GM23338 (cell line): ENCODE measurements at regions not wholly inside any gene's neighbourhood (a gene's known extent, or its start where the extent isn't known, plus 50 kb on each side); places are given as distances from the start of the nearest gene placed in this dataset.

Experiments used
- ATAC-seq: fragments of 200-7000 bp; cut with Tn5 transposase; 3 replicates; pipeline ENCODE4 v1.9.1; 2020
- DNase-seq: peaks from one replicate; pipeline ENCODE4 v3.0.0-alpha.2; 2015; ENCODE audit warnings: low spot score
- H2AFZ ChIP-seq: fragments of 200-600 bp; sonication (generic); 2 replicates; pipeline ENCODE4 v1.8.0; 2016; ENCODE audit warnings: antibody characterized with exemption, mild to moderate bottlenecking, moderate library complexity
- H3F3A ChIP-seq: fragments of 200-600 bp; sonication (generic); replicated peaks from 2 replicates; pipeline ENCODE4 v1.8.0; 2017; ENCODE audit warnings: antibody characterized with exemption, mixed run types, low read depth
- H3K27ac ChIP-seq: fragments of 200-600 bp; sonication (generic); 2 replicates; pipeline ENCODE4 v1.6.1; 2016; ENCODE audit warnings: low read depth
- H3K27me3 ChIP-seq: fragments of 200-600 bp; sonication (generic); 2 replicates; pipeline ENCODE4 v1.8.0; 2016; ENCODE audit warnings: mild to moderate bottlenecking, mixed run types, moderate library complexity; ENCODE audit not compliant: insufficient read depth
- H3K36me3 ChIP-seq: fragments of 200-600 bp; sonication (generic); 2 replicates; pipeline ENCODE4 v1.8.0; 2016; ENCODE audit warnings: mild to moderate bottlenecking; ENCODE audit not compliant: insufficient read depth
- H3K4me1 ChIP-seq: fragments of 200-600 bp; sonication (generic); 2 replicates; pipeline ENCODE4 v1.8.0; 2016; ENCODE audit warnings: mild to moderate bottlenecking, moderate library complexity; ENCODE audit not compliant: insufficient read depth
- H3K4me2 ChIP-seq: fragments of 200-600 bp; sonication (generic); 2 replicates; pipeline ENCODE4 v1.7.1; 2017; ENCODE audit warnings: mixed run types
- H3K4me3 ChIP-seq: fragments of 200-600 bp; sonication (generic); 2 replicates; pipeline ENCODE4 v1.6.1; 2016; ENCODE audit warnings: mixed run types
- H3K79me2 ChIP-seq: fragments of 200-600 bp; sonication (generic); replicated peaks from 2 replicates; pipeline ENCODE4 v1.8.0; 2017; ENCODE audit warnings: mild to moderate bottlenecking; ENCODE audit not compliant: insufficient read depth
- H3K9me2 ChIP-seq: fragments of 200-600 bp; sonication (generic); 2 replicates; pipeline ENCODE4 v1.8.0; 2017; ENCODE audit not compliant: insufficient read depth
- H4K20me1 ChIP-seq: fragments of 200-600 bp; sonication (generic); replicated peaks from 2 replicates; pipeline ENCODE4 v1.8.0; 2017; ENCODE audit warnings: mild to moderate bottlenecking; ENCODE audit not compliant: insufficient read depth
- H3K27ac Mint-ChIP-seq: 2 replicates; pipeline ENCODE4 v1.8.0; 2020; ENCODE audit warnings: inconsistent platforms, mild to moderate bottlenecking, moderate library complexity, mixed read lengths
- H3K27me3 Mint-ChIP-seq: 3 replicates; pipeline ENCODE4 v1.8.0; 2022; ENCODE audit warnings: low read depth, mild to moderate bottlenecking, moderate library complexity, mixed read lengths, inconsistent platforms; ENCODE audit not compliant: insufficient read depth, poor library complexity
- H3K36me3 Mint-ChIP-seq: 3 replicates; pipeline ENCODE4 v1.8.0; 2021; ENCODE audit warnings: low read depth, mild to moderate bottlenecking, inconsistent platforms, moderate library complexity, mixed read lengths
- H3K4me1 Mint-ChIP-seq: 3 replicates; pipeline ENCODE4 v1.8.0; 2020; ENCODE audit warnings: mild to moderate bottlenecking, inconsistent platforms, mixed read lengths
- H3K4me3 Mint-ChIP-seq: 3 replicates; pipeline ENCODE4 v1.8.0; 2021; ENCODE audit warnings: moderate library complexity, mild to moderate bottlenecking, inconsistent platforms, mixed read lengths
- H3K9me3 Mint-ChIP-seq: 3 replicates; pipeline ENCODE4 v1.8.0; 2020; ENCODE audit warnings: moderate library complexity, mild to moderate bottlenecking, inconsistent platforms, mixed read lengths
- CREB1 ChIP-seq: fragments of 250-450 bp; sonication (Bioruptor Pico); IDR thresholded peaks from 2 replicates; pipeline ENCODE4 v1.5.0; 2020; ENCODE audit warnings: low read depth, mild to moderate bottlenecking, moderate library complexity
- ETS1 ChIP-seq: IDR thresholded peaks from 2 replicates; pipeline ENCODE4 v1.6.1; 2016; ENCODE audit warnings: antibody characterized with exemption
- EZH2 ChIP-seq: fragments of 200-600 bp; sonication (generic); IDR thresholded peaks from one replicate; pipeline ENCODE4 v1.8.0; 2017; ENCODE audit warnings: antibody characterized with exemption, mild to moderate bottlenecking, low read depth; ENCODE audit not compliant: unreplicated experiment
- EZH2phosphoT487 ChIP-seq: fragments of 200-600 bp; sonication (generic); IDR thresholded peaks from one replicate; pipeline ENCODE4 v1.8.1; 2018; ENCODE audit warnings: antibody characterized with exemption; ENCODE audit not compliant: unreplicated experiment
- JUNB ChIP-seq: IDR thresholded peaks from one replicate; pipeline ENCODE4 v1.6.1; 2016; ENCODE audit warnings: antibody characterized with exemption; ENCODE audit not compliant: unreplicated experiment
- NANOG ChIP-seq: IDR thresholded peaks from 2 replicates; pipeline ENCODE4 v1.6.1; 2016; ENCODE audit warnings: antibody characterized with exemption, borderline replicate concordance
- POLR2AphosphoS5 ChIP-seq: IDR thresholded peaks from 2 replicates; pipeline ENCODE4 v1.6.1; 2016; ENCODE audit warnings: antibody characterized with exemption, low read depth
- STAT1 ChIP-seq: IDR thresholded peaks from one replicate; pipeline ENCODE4 v1.6.1; 2016; ENCODE audit warnings: antibody characterized with exemption; ENCODE audit not compliant: unreplicated experiment
- ZNF114 ChIP-seq: fragments of 250-450 bp; sonication (Bioruptor Pico); IDR thresholded peaks from 2 replicates; pipeline ENCODE4 v1.5.0; 2020; ENCODE audit warnings: mild to moderate bottlenecking, moderate library complexity
- ZNF331 ChIP-seq: fragments of 250-450 bp; sonication (Bioruptor Pico); IDR thresholded peaks from 2 replicates; pipeline ENCODE4 v1.5.0; 2020; ENCODE audit warnings: low read depth, mild to moderate bottlenecking, moderate library complexity
- ZNF462 ChIP-seq: fragments of 250-450 bp; sonication (Bioruptor Pico); IDR thresholded peaks from 2 replicates; pipeline ENCODE4 v1.5.0; 2020; ENCODE audit warnings: mild to moderate bottlenecking, moderate library complexity
- TF ChIP-seq, protein P1 (sequence below): IDR thresholded peaks from one replicate; pipeline ENCODE4 v1.6.1; 2018; ENCODE audit warnings: antibody characterized with exemption; ENCODE audit not compliant: unreplicated experiment
- TF ChIP-seq, protein P2 (sequence below), 2 experiments: fragments of 200-600 bp in 1 of 2; sonication (generic) in 1 of 2; conservative IDR thresholded peaks; 2 replicates each; pipeline versions ENCODE4 v1.5.1 to v1.6.1; 2016 to 2017; ENCODE audit warnings: antibody characterized with exemption in 2 of 2, low read depth in 2 of 2, mild to moderate bottlenecking in 2 of 2, moderate library complexity in 1 of 2

DNA sequence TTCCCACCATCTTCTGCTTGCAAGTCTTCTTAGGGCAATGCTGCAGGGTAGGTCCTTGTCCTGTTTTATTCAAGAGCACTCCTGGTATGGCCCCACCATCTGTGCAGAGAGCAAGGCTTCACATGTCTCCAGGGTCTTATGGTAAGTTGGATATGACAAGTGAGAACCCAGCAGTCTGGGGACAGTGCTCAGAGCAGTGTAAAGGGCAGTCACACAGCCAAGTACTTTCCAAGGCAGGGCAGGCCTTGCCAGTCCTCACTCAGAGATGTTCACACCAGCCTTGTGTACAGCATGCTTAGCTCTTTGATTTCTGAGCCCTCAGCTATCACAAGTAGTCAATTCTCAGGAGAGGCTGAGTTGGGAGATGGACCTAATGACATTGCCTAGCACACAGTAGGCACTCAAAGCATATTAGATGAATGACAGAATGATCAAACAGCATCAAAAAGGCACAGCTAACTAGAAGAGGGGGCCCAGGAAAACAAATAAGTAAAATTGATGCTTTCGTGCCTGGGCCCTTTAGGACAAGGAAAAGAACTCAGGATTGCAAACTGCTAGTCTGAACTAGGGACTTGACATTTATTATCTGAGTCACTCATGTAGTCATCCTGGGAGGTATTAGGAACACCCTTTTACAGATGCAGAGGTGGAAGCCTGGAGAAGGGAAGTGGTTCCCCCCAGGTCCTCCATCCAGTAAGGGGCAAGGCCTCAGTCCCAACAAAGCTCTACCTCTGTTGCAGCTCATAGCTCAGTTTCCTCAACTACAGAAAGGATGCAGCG is 86.7 kb upstream of the CTAGE1 start:
- no peaks in the 10 kb centered on the region for H3K36me3 Mint-ChIP-seq
- H3K27ac ChIP-seq: no peak overlapping the region
- no peaks in the 10 kb centered on the region for H3K79me2 ChIP-seq
- no peak for TF ChIP-seq POLR2AphosphoS5
- TF ChIP-seq NANOG: no peak
- TF ChIP-seq STAT1: no peak
- no peak for TF ChIP-seq CREB1 (CRISPR knock-in tag)
- TF ChIP-seq, protein P1, sequence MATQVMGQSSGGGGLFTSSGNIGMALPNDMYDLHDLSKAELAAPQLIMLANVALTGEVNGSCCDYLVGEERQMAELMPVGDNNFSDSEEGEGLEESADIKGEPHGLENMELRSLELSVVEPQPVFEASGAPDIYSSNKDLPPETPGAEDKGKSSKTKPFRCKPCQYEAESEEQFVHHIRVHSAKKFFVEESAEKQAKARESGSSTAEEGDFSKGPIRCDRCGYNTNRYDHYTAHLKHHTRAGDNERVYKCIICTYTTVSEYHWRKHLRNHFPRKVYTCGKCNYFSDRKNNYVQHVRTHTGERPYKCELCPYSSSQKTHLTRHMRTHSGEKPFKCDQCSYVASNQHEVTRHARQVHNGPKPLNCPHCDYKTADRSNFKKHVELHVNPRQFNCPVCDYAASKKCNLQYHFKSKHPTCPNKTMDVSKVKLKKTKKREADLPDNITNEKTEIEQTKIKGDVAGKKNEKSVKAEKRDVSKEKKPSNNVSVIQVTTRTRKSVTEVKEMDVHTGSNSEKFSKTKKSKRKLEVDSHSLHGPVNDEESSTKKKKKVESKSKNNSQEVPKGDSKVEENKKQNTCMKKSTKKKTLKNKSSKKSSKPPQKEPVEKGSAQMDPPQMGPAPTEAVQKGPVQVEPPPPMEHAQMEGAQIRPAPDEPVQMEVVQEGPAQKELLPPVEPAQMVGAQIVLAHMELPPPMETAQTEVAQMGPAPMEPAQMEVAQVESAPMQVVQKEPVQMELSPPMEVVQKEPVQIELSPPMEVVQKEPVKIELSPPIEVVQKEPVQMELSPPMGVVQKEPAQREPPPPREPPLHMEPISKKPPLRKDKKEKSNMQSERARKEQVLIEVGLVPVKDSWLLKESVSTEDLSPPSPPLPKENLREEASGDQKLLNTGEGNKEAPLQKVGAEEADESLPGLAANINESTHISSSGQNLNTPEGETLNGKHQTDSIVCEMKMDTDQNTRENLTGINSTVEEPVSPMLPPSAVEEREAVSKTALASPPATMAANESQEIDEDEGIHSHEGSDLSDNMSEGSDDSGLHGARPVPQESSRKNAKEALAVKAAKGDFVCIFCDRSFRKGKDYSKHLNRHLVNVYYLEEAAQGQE: no peak
- TF ChIP-seq ETS1: no peak
- TF ChIP-seq ZNF331 (CRISPR knock-in tag): no peak
- TF ChIP-seq EZH2phosphoT487: no peak
- TF ChIP-seq EZH2: no peak
- TF ChIP-seq ZNF114: no peak
- TF ChIP-seq, protein P2, sequence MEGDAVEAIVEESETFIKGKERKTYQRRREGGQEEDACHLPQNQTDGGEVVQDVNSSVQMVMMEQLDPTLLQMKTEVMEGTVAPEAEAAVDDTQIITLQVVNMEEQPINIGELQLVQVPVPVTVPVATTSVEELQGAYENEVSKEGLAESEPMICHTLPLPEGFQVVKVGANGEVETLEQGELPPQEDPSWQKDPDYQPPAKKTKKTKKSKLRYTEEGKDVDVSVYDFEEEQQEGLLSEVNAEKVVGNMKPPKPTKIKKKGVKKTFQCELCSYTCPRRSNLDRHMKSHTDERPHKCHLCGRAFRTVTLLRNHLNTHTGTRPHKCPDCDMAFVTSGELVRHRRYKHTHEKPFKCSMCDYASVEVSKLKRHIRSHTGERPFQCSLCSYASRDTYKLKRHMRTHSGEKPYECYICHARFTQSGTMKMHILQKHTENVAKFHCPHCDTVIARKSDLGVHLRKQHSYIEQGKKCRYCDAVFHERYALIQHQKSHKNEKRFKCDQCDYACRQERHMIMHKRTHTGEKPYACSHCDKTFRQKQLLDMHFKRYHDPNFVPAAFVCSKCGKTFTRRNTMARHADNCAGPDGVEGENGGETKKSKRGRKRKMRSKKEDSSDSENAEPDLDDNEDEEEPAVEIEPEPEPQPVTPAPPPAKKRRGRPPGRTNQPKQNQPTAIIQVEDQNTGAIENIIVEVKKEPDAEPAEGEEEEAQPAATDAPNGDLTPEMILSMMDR (conservative IDR thresholded peaks at IDR 0.05; ENCODE audit: low read depth in 2 of 2): no peak
- no peak for TF ChIP-seq JUNB
- no peak for TF ChIP-seq ZNF462 (CRISPR knock-in tag)
- DNase-seq (no peak), ATAC-seq (no peak)
- H3K4me1 Mint-ChIP-seq: no peaks in the 10 kb centered on the region; the same call in 2 of the 3 replicates
- H3K4me1 ChIP-seq: no peaks in the 10 kb centered on the region
- no peaks in the 10 kb centered on the region for H3F3A ChIP-seq
- H3K36me3 ChIP-seq: no peaks in the 10 kb centered on the region
- no peak overlapping the region for H3K4me2 ChIP-seq
- no peaks in the 10 kb centered on the region for H3K27me3 ChIP-seq
- no peak overlapping the region for H3K4me3 ChIP-seq
- H4K20me1 ChIP-seq: no peaks in the 10 kb centered on the region
- H3K27ac Mint-ChIP-seq: no peak overlapping the region
- H3K9me2 ChIP-seq: 0 out of 2 replicates have a peak, but pooled peaks cover 8% of the 10 kb centered on the region
- H3K4me3 Mint-ChIP-seq: no peak overlapping the region
- H3K9me3 Mint-ChIP-seq: no peaks in the 10 kb centered on the region; the same call in 2 of the 3 replicates
- no peak overlapping the region for H2AFZ ChIP-seq
- no peaks in the 10 kb centered on the region for H3K27me3 Mint-ChIP-seq
